Stomach (tissue), 8 donors: ENCODE measurements at regions not wholly inside any gene's neighbourhood (a gene's known extent, or its start where the extent isn't known, plus 50 kb on each side); places are given as distances from the start of the nearest gene placed in this dataset.

Experiments
- DNase-seq, 2 donors: peaks; one replicate each; pipeline versions ENCODE4 v3.0.0 to v3.0.0-alpha.2; 2013 to 2019
- H3K27ac ChIP-seq, 5 donors: fragments of 200-600 bp in 4 of 5; sonication (generic) in 4 of 5; one replicate each; pipeline ENCODE4 v1.5.1; 2013 to 2019; ENCODE audit warnings: mild to moderate bottlenecking in 1 of 5, moderate library complexity in 1 of 5
- H3K27me3 ChIP-seq, 3 donors: fragments of 200-600 bp; sonication (generic); one replicate each; pipeline ENCODE4 v1.5.1; 2017 to 2019; ENCODE audit warnings: mixed run types in 1 of 3
- H3K36me3 ChIP-seq, 4 donors: fragments of 200-600 bp; sonication (generic); 1 replicate in 3 of 4; 2 replicates in 1 of 4; pipeline ENCODE4 v1.5.1; 2016 to 2019
- H3K4me1 ChIP-seq, 4 donors: fragments of 200-600 bp; sonication (generic); one replicate each; pipeline ENCODE4 v1.5.1; 2016 to 2019
- H3K4me3 ChIP-seq, 4 donors: fragments of 200-600 bp; sonication (generic) in 3 of 4; one replicate each; pipeline ENCODE4 v1.5.1; 2016 to 2019; ENCODE audit warnings: mild to moderate bottlenecking in 1 of 4
- H3K9me3 ChIP-seq, 4 donors: fragments of 200-600 bp; sonication (generic); one replicate each; pipeline ENCODE4 v1.5.1; 2016 to 2019
- EP300 ChIP-seq: sonication (generic); formaldehyde crosslinking; IDR thresholded peaks from one replicate; pipeline ENCODE4 v1.6.1; 2017; ENCODE audit warnings: antibody characterized with exemption
- POLR2A ChIP-seq, 4 donors: fragments of 450-650 bp; IDR thresholded peaks; one replicate each; pipeline ENCODE4 v1.6.1; 2016; ENCODE audit warnings: antibody characterized with exemption in 4 of 4, control low read depth in 2 of 4, mild to moderate bottlenecking in 1 of 4, moderate library complexity in 1 of 4
- POLR2AphosphoS5 ChIP-seq, 3 donors: sonication (generic); formaldehyde crosslinking; IDR thresholded peaks; one replicate each; pipeline ENCODE4 v1.6.1; 2016; ENCODE audit warnings: antibody characterized with exemption in 3 of 3
- WGBS, 5 donors: extraction: QIAGEN DNeasy Blood & Tissue Kit in 3 of 5; methylation state at CpG; one replicate each; pipeline versions ENCODE4 v1.1.5 to v1.1.7; 2013 to 2018; 5-methylcytosine and 5-hydroxymethylcytosine counted together
- intact Hi-C: fragments of 100-400 bp; cut with DNase I; formaldehyde crosslinking; loops from one replicate; pipeline ENCODE4 v1.15.1; 2023; ENCODE audit warnings: low total_unique reads
- TF ChIP-seq, protein P1 (sequence below), 7 experiments: fragments of 450-650 bp in 4 of 7; fragments of 200-600 bp in 3 of 7; sonication (generic) in 3 of 7; IDR thresholded peaks; one replicate each; pipeline ENCODE4 v1.5.1; 2016 to 2019; ENCODE audit warnings: antibody characterized with exemption in 7 of 7, control low read depth in 2 of 7, mild to moderate bottlenecking in 1 of 7
- donor health status: healthy with polysubstance abuse.
- donor health status: Bipolar disorder and iron deficiency.
- donor health status: healthy.

DNA sequence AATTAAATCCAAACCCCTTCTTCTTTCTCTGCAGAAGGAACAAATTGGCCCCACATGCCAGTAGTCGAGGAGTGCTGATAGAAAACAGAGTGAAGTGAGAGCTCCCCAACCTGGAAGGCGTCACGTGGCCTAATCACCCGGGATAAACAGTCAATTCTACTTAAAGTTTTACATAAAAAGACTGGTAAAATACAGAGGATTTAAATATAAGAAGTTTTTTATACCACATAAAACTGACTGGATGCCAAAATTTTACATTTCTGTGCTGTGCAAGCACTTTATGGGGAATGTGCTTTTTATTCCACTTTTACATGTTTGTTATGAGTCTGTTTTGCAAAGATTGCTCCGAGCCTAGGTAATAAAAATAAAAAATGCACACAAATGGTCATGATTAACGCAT lies 1586.8 kb upstream of the ACVR2A start:
- TF ChIP-seq POLR2AphosphoS5 (IDR thresholded peaks at IDR 0.05) = no peak
- TF ChIP-seq, protein P1, sequence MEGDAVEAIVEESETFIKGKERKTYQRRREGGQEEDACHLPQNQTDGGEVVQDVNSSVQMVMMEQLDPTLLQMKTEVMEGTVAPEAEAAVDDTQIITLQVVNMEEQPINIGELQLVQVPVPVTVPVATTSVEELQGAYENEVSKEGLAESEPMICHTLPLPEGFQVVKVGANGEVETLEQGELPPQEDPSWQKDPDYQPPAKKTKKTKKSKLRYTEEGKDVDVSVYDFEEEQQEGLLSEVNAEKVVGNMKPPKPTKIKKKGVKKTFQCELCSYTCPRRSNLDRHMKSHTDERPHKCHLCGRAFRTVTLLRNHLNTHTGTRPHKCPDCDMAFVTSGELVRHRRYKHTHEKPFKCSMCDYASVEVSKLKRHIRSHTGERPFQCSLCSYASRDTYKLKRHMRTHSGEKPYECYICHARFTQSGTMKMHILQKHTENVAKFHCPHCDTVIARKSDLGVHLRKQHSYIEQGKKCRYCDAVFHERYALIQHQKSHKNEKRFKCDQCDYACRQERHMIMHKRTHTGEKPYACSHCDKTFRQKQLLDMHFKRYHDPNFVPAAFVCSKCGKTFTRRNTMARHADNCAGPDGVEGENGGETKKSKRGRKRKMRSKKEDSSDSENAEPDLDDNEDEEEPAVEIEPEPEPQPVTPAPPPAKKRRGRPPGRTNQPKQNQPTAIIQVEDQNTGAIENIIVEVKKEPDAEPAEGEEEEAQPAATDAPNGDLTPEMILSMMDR (IDR thresholded peaks at IDR 0.05) = no peak
- no peak for TF ChIP-seq EP300
- no peak for TF ChIP-seq POLR2A (IDR thresholded peaks at IDR 0.05)
- 60 to 75% (median 67%) methylated on average over 6 of the region's 6 CpGs for WGBS, 5 donors
- DNase-seq = no peak
- Histone ChIP-seq H3K4me1 (no peaks in the 10 kb centered on the region), H3K27me3 (no peaks in the 10 kb centered on the region), H3K9me3 (no peaks in the 10 kb centered on the region), H3K27ac (no peak overlapping the region), H3K4me3 (no peak overlapping the region), H3K36me3 (no peaks in the 10 kb centered on the region)
- intact Hi-C loops = no loop called here

DNA sequence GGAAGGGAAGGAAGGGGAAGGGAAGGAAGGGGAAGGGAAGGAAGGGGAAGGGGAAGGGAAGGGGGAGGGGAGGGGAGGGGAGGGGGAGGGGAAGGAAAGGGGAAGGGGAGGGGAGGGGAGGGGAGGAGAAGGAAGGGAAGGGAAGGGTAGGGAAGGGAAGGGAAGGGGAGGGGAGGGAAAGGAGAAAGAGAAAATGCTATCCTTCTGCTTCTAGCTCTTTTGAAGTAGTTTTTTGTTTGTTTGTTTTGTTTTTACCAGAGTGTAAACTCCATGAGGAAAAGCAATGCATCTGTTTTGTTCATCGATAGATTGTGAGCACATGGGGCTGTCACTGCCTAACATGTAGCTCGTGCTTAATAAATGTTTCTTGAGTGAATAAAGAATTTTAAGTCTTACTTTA lies 1592.7 kb upstream of the ACVR2A start:
- TF ChIP-seq POLR2AphosphoS5 (IDR thresholded peaks at IDR 0.05) = no peak
- TF ChIP-seq, protein P1 (IDR thresholded peaks at IDR 0.05) = no peak
- TF ChIP-seq POLR2A (IDR thresholded peaks at IDR 0.05) = no peak
- TF ChIP-seq EP300 = no peak
- intact Hi-C loops = no loop called here
- WGBS, 5 donors = 69 to 88% (median 78%) methylated on average over 2 of the region's 2 CpGs
- H3K9me3 ChIP-seq = no peaks in the 10 kb centered on the region
- H3K36me3 ChIP-seq = no peaks in the 10 kb centered on the region
- no peaks in the 10 kb centered on the region for H3K27me3 ChIP-seq
- no peak overlapping the region for H3K4me3 ChIP-seq
- no peak overlapping the region for H3K27ac ChIP-seq
- no peaks in the 10 kb centered on the region for H3K4me1 ChIP-seq
- no peak for DNase-seq

DNA sequence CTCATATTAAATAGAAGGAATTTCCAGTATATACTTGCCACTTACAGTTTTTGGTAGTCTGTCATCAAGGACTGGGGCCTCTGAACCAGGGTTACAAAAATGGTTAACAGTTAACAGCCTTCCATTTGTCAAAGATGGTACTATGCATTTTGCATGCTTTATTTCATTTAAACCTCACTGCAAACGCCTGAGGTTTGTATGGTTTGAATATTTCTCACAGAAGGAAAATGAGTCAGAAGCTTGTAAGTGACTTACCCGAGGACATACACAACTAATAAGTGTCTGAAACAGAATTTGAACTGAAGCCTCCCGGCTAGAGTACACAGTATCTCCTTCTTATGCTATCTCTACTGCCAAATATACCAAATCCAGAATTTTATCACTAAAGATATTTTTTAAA lies 1593.5 kb upstream of the ACVR2A start:
- no peak for DNase-seq
- WGBS, 5 donors = 35 to 57% (median 45%) methylated on average over 3 of the region's 3 CpGs
- no peaks in the 10 kb centered on the region for H3K4me1 ChIP-seq
- H3K27me3 ChIP-seq = no peaks in the 10 kb centered on the region
- H3K27ac ChIP-seq = no peak overlapping the region
- no peaks in the 10 kb centered on the region for H3K9me3 ChIP-seq
- TF ChIP-seq, protein P1 (IDR thresholded peaks at IDR 0.05) = no peak
- no peak for TF ChIP-seq POLR2AphosphoS5 (IDR thresholded peaks at IDR 0.05)
- no peak for TF ChIP-seq POLR2A (IDR thresholded peaks at IDR 0.05)
- no peak for TF ChIP-seq EP300
- no peak overlapping the region for H3K4me3 ChIP-seq
- intact Hi-C loops = no loop called here
- no peaks in the 10 kb centered on the region for H3K36me3 ChIP-seq

DNA sequence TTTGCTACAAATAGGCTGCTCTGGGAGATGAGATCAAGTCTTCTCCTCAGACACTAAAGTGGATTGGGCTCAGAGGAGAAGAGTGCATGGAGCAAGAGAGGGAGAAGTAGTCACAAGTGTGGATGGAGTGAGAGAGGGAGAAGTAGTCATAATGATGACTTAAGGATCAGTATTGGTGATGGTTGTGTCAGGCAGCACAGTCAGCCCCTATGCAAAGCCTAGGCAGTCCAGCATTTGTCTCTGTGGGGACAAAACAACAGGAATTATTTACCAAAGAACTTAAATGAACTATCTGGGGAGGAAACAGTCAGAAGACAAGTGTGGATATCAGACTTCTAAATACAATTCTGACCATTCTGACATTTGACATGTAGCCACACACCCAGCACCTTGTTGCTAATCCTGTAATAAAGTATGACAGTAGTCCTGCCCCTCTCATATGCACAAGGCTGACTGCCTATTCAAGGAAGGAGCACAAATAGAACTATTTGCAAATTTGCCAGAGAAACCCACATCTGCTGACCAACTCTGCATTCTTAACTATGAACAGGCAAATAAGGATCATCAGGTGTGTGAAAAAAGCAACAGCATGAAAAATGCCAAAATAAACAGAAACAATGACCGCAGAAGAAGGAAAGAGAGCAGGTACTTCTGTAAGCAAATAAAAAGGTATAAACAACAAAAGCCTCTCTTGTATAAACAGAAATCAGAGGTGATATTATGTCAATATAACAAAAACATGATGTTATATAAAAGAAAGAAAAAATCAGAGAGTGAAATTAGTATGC lies 1597.9 kb upstream of the ACVR2A start:
- no peaks in the 10 kb centered on the region for H3K9me3 ChIP-seq
- no peak overlapping the region for H3K27ac ChIP-seq
- intact Hi-C loops = no loop called here
- no peaks in the 10 kb centered on the region for H3K36me3 ChIP-seq
- H3K27me3 ChIP-seq = no peaks in the 10 kb centered on the region
- no peak for DNase-seq
- H3K4me3 ChIP-seq = no peak overlapping the region
- TF ChIP-seq, protein P1 (IDR thresholded peaks at IDR 0.05) = no peak
- TF ChIP-seq POLR2A (IDR thresholded peaks at IDR 0.05) = no peak
- TF ChIP-seq POLR2AphosphoS5 (IDR thresholded peaks at IDR 0.05) = no peak
- no peak for TF ChIP-seq EP300
- 0 to 4% (median 0%) methylated on average over 1 of the region's 1 CpG for WGBS, 5 donors
- H3K4me1 ChIP-seq = no peaks in the 10 kb centered on the region
